GM12875 (cell line): ENCODE measurements at regions not wholly inside any gene's neighbourhood (a gene's known extent, or its start where the extent isn't known, plus 50 kb on each side); places are given as distances from the start of the nearest gene placed in this dataset.

Source experiments
- H3K4me3 ChIP-seq: one replicate; pipeline ENCODE4 v1.5.1; 2011; ENCODE audit warnings: low read depth, low read length, control low read depth
- CTCF ChIP-seq: IDR thresholded peaks from 2 replicates; pipeline ENCODE4 v1.5.1; 2011; ENCODE audit warnings: low read depth, mild to moderate bottlenecking, control low read depth, inconsistent platforms, low read length, moderate library complexity, borderline replicate concordance; ENCODE audit not compliant: insufficient read depth

- no peak for TF ChIP-seq CTCF
- no peak overlapping the region for H3K4me3 ChIP-seq
These were observed 127.5 kb upstream of the CD96 start for GRCh38 chr3:111414531-111414930.

- TF ChIP-seq CTCF = no peak
- H3K4me3 ChIP-seq = no peak overlapping the region
These were observed 127.0 kb upstream of the CD96 start for GRCh38 chr3:111415018-111415417.

GRCh38 chr3:111418391-111418790, 123.6 kb upstream of the CD96 start:
- no peak overlapping the region for H3K4me3 ChIP-seq
- TF ChIP-seq CTCF = no peak

GRCh38 chr3:111428301-111428700, 113.7 kb upstream of the CD96 start:
- TF ChIP-seq CTCF = no peak
- no peak overlapping the region for H3K4me3 ChIP-seq

- H3K4me3 ChIP-seq = no peak overlapping the region
- TF ChIP-seq CTCF = no peak
These were observed 106.9 kb upstream of the CD96 start for GRCh38 chr3:111434941-111435622.

GRCh38 chr3:111438283-111438682, 103.7 kb upstream of the CD96 start:
- no peak for TF ChIP-seq CTCF
- H3K4me3 ChIP-seq = no peak overlapping the region

- H3K4me3 ChIP-seq = no peak overlapping the region
- TF ChIP-seq CTCF = no peak
These were observed 87.4 kb upstream of the CD96 start for GRCh38 chr3:111454551-111454950.
